GM12865 (cell line): ENCODE measurements at regions not wholly inside any gene's neighbourhood (a gene's known extent, or its start where the extent isn't known, plus 50 kb on each side); places are given as distances from the start of the nearest gene placed in this dataset.

Experiments used
- DNase-seq: peaks from one replicate; pipeline ENCODE4 v3.0.0; 2010; ENCODE audit warnings: low read depth
- H3K4me3 ChIP-seq: 2 replicates; pipeline ENCODE4 v1.5.1; 2011; ENCODE audit warnings: mild to moderate bottlenecking, low read depth, low read length, control low read depth
- TF ChIP-seq, protein P1 (sequence below): IDR thresholded peaks from 2 replicates; pipeline ENCODE4 v1.5.1; 2011; ENCODE audit warnings: low read length, control low read depth, low read depth, inconsistent platforms; ENCODE audit not compliant: insufficient read depth; ENCODE audit errors: missing control alignments

DNA sequence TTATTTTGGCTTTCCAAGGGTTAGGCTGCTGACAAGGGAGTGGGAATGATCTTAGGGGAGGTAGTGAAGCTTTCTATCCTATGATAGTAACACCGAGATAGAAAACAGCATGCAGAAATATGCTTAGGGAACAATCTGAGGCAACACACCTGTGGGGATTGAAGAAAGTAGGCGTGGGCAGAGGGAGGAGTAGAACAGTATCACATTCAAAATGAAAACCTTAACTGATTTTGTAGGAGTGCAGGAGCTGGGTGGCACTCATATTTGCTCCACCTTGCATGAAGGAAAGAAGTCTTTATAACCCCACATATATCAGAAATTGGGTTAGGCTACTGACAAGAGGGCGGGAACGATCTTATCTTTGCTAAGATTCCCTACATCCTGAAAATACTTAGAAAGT is 762.2 kb upstream of the CNTNAP5 start:
- DNase-seq, result no peak

GRCh38 chr2:123283431-123283830 is 741.7 kb upstream of the CNTNAP5 start:
- TF ChIP-seq, protein P1, sequence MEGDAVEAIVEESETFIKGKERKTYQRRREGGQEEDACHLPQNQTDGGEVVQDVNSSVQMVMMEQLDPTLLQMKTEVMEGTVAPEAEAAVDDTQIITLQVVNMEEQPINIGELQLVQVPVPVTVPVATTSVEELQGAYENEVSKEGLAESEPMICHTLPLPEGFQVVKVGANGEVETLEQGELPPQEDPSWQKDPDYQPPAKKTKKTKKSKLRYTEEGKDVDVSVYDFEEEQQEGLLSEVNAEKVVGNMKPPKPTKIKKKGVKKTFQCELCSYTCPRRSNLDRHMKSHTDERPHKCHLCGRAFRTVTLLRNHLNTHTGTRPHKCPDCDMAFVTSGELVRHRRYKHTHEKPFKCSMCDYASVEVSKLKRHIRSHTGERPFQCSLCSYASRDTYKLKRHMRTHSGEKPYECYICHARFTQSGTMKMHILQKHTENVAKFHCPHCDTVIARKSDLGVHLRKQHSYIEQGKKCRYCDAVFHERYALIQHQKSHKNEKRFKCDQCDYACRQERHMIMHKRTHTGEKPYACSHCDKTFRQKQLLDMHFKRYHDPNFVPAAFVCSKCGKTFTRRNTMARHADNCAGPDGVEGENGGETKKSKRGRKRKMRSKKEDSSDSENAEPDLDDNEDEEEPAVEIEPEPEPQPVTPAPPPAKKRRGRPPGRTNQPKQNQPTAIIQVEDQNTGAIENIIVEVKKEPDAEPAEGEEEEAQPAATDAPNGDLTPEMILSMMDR, result no peak
- DNase-seq, result no peak
- H3K4me3 ChIP-seq, result no peak overlapping the region

More for the DNA sequence above, 762.2 kb upstream of the CNTNAP5 start:
- no peak overlapping the region for H3K4me3 ChIP-seq
- TF ChIP-seq, protein P1, result no peak

GRCh38 chr2:123303731-123304130 is 721.4 kb upstream of the CNTNAP5 start:
- DNase-seq, result no peak
- no peak overlapping the region for H3K4me3 ChIP-seq
- TF ChIP-seq, protein P1, result no peak
